ENCODE measurements at regions not wholly inside any gene's neighbourhood (a gene's known extent, or its start where the extent isn't known, plus 50 kb on each side); places are given as distances from the start of the nearest gene placed in this dataset.

DNA sequence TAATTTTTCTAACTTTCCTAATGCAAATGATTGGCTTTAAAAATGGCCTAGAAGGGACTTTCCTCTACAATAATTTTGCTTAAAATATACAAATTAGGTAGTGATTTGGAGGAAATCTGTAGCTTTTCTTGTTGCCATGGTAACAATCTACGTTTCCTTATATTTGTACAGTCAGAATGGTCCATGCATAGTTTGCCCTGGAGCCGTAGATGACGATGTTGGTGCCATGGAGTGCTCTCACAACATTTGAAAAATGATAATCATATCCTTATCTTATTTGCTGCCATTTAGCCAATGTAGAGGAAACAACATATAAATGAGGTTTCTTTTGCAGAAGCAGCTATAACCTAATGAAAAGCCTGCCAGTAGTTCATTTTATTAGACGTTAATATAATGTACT, 89.0 kb upstream of the NMU start:
- ChIA-PET POLR2A (no interaction called here), CTCF (interaction anchor here (1.1 kb wide), 1 partner anchor 316 kb away, joined by 5 read pairs; no protein-coding TSS in a partner anchor)
- TF ChIP-seq ZNF384 (IDR thresholded peaks at IDR 0.05) (no peak), L3MBTL2 (conservative IDR thresholded peaks at IDR 0.05) (no peak), BHLHE40 (IDR thresholded peaks at IDR 0.05; ENCODE audit: borderline replicate concordance) (no peak), ELF4 (IDR thresholded peaks at IDR 0.05) (no peak), SUZ12 (IDR thresholded peaks at IDR 0.05) (no peak), TARDBP (IDR thresholded peaks at IDR 0.05) (no peak)
- DNase-seq (ENCODE audit: extremely low spot score), result no peak

DNA sequence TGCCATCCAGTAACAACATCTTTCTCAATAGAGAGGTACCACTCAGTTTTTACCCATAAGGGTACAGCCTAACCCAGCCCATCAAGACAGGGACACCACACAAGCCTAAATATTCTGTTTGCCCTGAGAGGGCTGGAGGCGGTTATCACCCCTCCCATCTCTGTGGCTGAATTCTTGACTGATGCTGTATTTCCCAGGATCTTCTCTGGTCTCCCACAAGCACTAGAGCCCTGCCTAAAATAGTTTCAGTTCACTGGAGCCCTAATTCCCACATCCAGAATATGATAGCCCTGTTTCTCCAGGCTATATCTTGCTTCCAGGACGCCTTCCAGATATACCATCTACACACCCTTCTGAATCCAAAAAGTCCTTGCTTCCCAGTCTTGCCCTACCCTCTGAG, 91.6 kb upstream of the NMU start:
- no peak for DNase-seq (ENCODE audit: extremely low spot score)
- ChIA-PET POLR2A (no interaction called here), CTCF (no interaction called here)
- no peak for TF ChIP-seq L3MBTL2 (conservative IDR thresholded peaks at IDR 0.05)
- no peak for TF ChIP-seq SUZ12 (IDR thresholded peaks at IDR 0.05)
- TF ChIP-seq, protein P1, sequence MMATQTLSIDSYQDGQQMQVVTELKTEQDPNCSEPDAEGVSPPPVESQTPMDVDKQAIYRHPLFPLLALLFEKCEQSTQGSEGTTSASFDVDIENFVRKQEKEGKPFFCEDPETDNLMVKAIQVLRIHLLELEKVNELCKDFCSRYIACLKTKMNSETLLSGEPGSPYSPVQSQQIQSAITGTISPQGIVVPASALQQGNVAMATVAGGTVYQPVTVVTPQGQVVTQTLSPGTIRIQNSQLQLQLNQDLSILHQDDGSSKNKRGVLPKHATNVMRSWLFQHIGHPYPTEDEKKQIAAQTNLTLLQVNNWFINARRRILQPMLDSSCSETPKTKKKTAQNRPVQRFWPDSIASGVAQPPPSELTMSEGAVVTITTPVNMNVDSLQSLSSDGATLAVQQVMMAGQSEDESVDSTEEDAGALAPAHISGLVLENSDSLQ (IDR thresholded peaks at IDR 0.05), result no peak
- no peak for TF ChIP-seq ZNF384 (IDR thresholded peaks at IDR 0.05)
- no peak for TF ChIP-seq BHLHE40 (IDR thresholded peaks at IDR 0.05; ENCODE audit: borderline replicate concordance)
- TF ChIP-seq FOXK2 (IDR thresholded peaks at IDR 0.05), result no peak
- no peak for TF ChIP-seq SP1 (IDR thresholded peaks at IDR 0.05)
- no peak for TF ChIP-seq TARDBP (IDR thresholded peaks at IDR 0.05)
- no peak for TF ChIP-seq CTBP1 (IDR thresholded peaks at IDR 0.05; ENCODE audit: borderline replicate concordance)
- no peak for TF ChIP-seq ARNT (IDR thresholded peaks at IDR 0.05)
- no peak for TF ChIP-seq FOXA1 (IDR thresholded peaks at IDR 0.05)
- no peak for TF ChIP-seq NFRKB (IDR thresholded peaks at IDR 0.05)
- no peak for TF ChIP-seq LEF1 (IDR thresholded peaks at IDR 0.05; ENCODE audit: borderline replicate concordance)
- TF ChIP-seq ELF4 (IDR thresholded peaks at IDR 0.05), result no peak
- no peak for TF ChIP-seq HDGF (IDR thresholded peaks at IDR 0.05; ENCODE audit: borderline replicate concordance)
- no peak for TF ChIP-seq FOXM1 (IDR thresholded peaks at IDR 0.05; ENCODE audit: borderline replicate concordance)

DNA sequence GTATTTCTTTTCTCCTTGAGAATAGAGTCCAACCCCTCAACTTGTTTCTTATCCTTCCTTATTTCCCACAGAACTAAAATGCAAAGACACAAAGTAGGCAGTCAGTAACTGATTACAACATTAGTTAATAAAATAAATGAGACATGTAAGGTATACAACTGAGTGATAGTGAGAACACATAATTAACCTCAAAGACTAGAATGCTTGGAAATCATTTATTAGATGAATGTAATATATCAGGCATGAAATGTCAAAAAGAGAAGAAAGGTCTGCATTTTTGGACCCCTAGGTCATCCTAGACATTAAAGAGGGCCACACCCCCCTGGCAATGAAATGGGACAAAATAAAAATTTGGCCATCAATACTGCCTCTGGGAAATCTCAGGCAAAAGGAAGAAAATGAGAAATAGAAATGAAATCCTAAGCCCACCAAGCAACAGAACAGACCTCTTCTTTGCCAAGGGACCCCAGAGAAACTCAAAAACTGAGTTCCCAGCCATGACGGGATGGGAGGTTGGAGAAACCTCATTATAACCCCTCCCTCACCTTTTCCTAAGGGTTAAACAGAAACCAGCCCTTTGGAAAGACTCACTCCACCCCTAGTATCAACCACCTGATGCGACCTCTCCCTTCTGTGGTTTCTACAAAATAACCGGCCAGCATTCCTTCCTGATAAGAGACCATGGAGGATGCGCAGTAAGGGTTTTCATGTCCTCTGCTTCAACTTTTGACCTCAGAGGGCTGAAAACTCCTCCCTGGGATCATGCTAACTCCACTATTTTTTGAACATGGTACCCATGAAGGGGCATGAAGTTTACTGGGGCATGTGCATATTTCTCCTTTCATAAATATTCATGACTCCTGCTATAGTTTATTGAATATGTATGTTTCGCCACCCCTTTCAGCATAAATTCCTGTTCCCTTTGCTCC, 90.0 kb upstream of the EXOC1L start:
- TF ChIP-seq L3MBTL2 (conservative IDR thresholded peaks at IDR 0.05) (no peak), TARDBP (IDR thresholded peaks at IDR 0.05) (no peak), FOXK2 (IDR thresholded peaks at IDR 0.05) (no peak), CTBP1 (IDR thresholded peaks at IDR 0.05; ENCODE audit: borderline replicate concordance) (no peak), ARNT (IDR thresholded peaks at IDR 0.05) (no peak), BHLHE40 (IDR thresholded peaks at IDR 0.05; ENCODE audit: borderline replicate concordance) (no peak), ELF4 (IDR thresholded peaks at IDR 0.05) (no peak), ZNF384 (IDR thresholded peaks at IDR 0.05) (no peak), LEF1 (IDR thresholded peaks at IDR 0.05; ENCODE audit: borderline replicate concordance) (no peak), NFRKB (IDR thresholded peaks at IDR 0.05) (no peak), SP1 (IDR thresholded peaks at IDR 0.05) (no peak), SUZ12 (IDR thresholded peaks at IDR 0.05) (no peak), HDGF (IDR thresholded peaks at IDR 0.05; ENCODE audit: borderline replicate concordance) (no peak)
- TF ChIP-seq, protein P1 (IDR thresholded peaks at IDR 0.05), result no peak
- ChIA-PET CTCF (interaction anchor here (0.5 kb wide), 1 partner anchor 281 kb away, joined by 8 read pairs; no protein-coding TSS in a partner anchor), POLR2A (no interaction called here)
- no peak for DNase-seq (ENCODE audit: extremely low spot score)

DNA sequence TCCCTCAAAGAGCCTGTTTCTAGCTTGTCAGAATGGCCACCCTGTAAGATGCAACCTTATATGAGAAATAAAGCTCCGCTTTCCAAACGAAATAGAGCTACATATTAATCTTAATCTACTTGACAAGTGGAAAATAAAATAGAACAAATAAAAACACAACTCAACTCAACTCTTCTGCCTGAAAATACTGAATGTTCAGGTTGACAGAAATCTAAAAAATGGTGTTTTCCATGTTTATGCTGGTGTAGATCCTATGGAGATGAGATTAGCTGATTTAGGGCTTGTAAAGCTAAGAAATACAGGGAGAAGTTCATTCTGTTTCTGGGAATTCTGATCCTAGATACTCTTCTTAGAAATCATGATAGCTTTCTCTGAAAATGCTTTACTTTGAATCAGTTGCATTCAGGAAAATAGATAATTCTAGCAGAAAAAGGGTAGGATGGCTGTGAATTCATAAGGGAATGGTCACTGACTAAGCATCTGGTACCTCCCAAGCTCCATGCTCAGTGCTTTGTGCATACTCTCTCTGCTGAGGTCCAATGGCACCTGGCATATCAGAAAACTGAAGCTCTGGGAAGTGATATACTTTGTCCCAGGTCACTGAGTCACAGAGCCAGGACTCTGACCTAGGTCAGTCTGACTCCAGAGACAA, 89.2 kb upstream of the EXOC1L start:
- no peak for TF ChIP-seq FOXM1 (IDR thresholded peaks at IDR 0.05; ENCODE audit: borderline replicate concordance)
- TF ChIP-seq BHLHE40 (IDR thresholded peaks at IDR 0.05; ENCODE audit: borderline replicate concordance), result no peak
- TF ChIP-seq SP1 (IDR thresholded peaks at IDR 0.05), result no peak
- no peak for TF ChIP-seq L3MBTL2 (conservative IDR thresholded peaks at IDR 0.05)
- no peak for TF ChIP-seq ELF4 (IDR thresholded peaks at IDR 0.05)
- TF ChIP-seq, protein P1 (IDR thresholded peaks at IDR 0.05), result no peak
- no peak for TF ChIP-seq LEF1 (IDR thresholded peaks at IDR 0.05; ENCODE audit: borderline replicate concordance)
- no peak for TF ChIP-seq CTBP1 (IDR thresholded peaks at IDR 0.05; ENCODE audit: borderline replicate concordance)
- TF ChIP-seq SUZ12 (IDR thresholded peaks at IDR 0.05), result no peak
- TF ChIP-seq ZNF384 (IDR thresholded peaks at IDR 0.05), result no peak
- no peak for TF ChIP-seq NFRKB (IDR thresholded peaks at IDR 0.05)
- TF ChIP-seq FOXA1 (IDR thresholded peaks at IDR 0.05), result no peak
- no peak for TF ChIP-seq FOXK2 (IDR thresholded peaks at IDR 0.05)
- no peak for TF ChIP-seq ARNT (IDR thresholded peaks at IDR 0.05)
- no peak for TF ChIP-seq HDGF (IDR thresholded peaks at IDR 0.05; ENCODE audit: borderline replicate concordance)
- TF ChIP-seq TARDBP (IDR thresholded peaks at IDR 0.05), result no peak
- DNase-seq (ENCODE audit: extremely low spot score), result no peak
- ChIA-PET CTCF (interaction anchor here (0.5 kb wide), 1 partner anchor 282 kb away, joined by 8 read pairs; no protein-coding TSS in a partner anchor), POLR2A (no interaction called here)

DNA sequence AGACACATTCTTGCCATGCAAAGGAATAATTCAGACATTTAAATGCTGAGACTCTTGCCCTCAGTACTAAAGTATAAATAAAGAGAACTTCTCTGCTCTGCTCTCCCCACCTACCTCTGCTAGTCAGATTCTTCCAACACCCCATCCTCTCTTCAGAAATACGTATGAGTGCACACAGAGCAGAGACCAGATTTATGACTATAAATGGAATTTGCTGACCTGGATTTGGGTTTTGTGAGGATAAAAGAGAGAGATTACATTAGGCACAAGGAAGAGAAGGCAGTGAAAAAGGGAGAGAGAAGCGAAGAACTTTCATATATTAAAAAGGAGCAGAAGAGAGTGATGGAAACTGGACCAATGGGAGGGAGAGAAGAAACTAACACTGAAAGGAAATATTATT, 87.6 kb upstream of the EXOC1L start:
- TF ChIP-seq TARDBP (IDR thresholded peaks at IDR 0.05) (no peak), NFRKB (IDR thresholded peaks at IDR 0.05) (no peak), SP1 (IDR thresholded peaks at IDR 0.05) (no peak), ZNF384 (IDR thresholded peaks at IDR 0.05) (no peak), FOXK2 (IDR thresholded peaks at IDR 0.05) (no peak), LEF1 (IDR thresholded peaks at IDR 0.05; ENCODE audit: borderline replicate concordance) (no peak), FOXM1 (IDR thresholded peaks at IDR 0.05; ENCODE audit: borderline replicate concordance) (no peak)
- TF ChIP-seq, protein P1 (IDR thresholded peaks at IDR 0.05), result no peak
- ChIA-PET POLR2A (no interaction called here), CTCF (no interaction called here)
- DNase-seq (ENCODE audit: extremely low spot score), result no peak
